Mesendoderm (in vitro differentiated cells): ENCODE measurements at regions not wholly inside any gene's neighbourhood (a gene's known extent, or its start where the extent isn't known, plus 50 kb on each side); places are given as distances from the start of the nearest gene placed in this dataset.

Source experiments
- DNase-seq: peaks from one replicate; pipeline ENCODE4 v3.0.0; 2013
- H2AK5ac ChIP-seq: 2 replicates; pipeline ENCODE4 v1.6.1; 2013; ENCODE audit warnings: low read length, inconsistent platforms
- H2BK120ac ChIP-seq: 2 replicates; pipeline ENCODE4 v1.6.1; 2013; ENCODE audit warnings: low read depth, mild to moderate bottlenecking, low read length, moderate library complexity, mixed read lengths
- H2BK15ac ChIP-seq: replicated peaks from 2 replicates; pipeline ENCODE4 v1.6.1; 2013; ENCODE audit warnings: low read depth, mild to moderate bottlenecking, moderate library complexity
- H2BK5ac ChIP-seq: 2 replicates; pipeline ENCODE4 v1.6.1; 2013; ENCODE audit warnings: low read length, inconsistent platforms
- H3K18ac ChIP-seq: 2 replicates; pipeline ENCODE4 v1.6.1; 2013; ENCODE audit warnings: mild to moderate bottlenecking, low read length, mixed read lengths
- H3K23ac ChIP-seq: one replicate; pipeline ENCODE4 v1.6.1; 2013; ENCODE audit warnings: low read length
- H3K27ac ChIP-seq: 2 replicates; pipeline ENCODE4 v1.5.1; 2013; ENCODE audit warnings: low read depth, mild to moderate bottlenecking, inconsistent platforms, low read length, moderate library complexity
- H3K27me3 ChIP-seq: 2 replicates; pipeline ENCODE4 v1.6.1; 2013; ENCODE audit warnings: low read length, control low read depth, mild to moderate bottlenecking, inconsistent platforms; ENCODE audit not compliant: insufficient read depth, poor library complexity
- H3K36me3 ChIP-seq: 2 replicates; pipeline ENCODE4 v1.6.1; 2013; ENCODE audit warnings: low read length, inconsistent platforms; ENCODE audit not compliant: control insufficient read depth, insufficient read depth
- H3K4ac ChIP-seq: one replicate; pipeline ENCODE4 v1.6.1; 2013; ENCODE audit warnings: low read depth, mild to moderate bottlenecking, low read length, moderate library complexity
- H3K4me1 ChIP-seq: 2 replicates; pipeline ENCODE4 v1.6.1; 2013; ENCODE audit warnings: low read depth, low read length, inconsistent platforms; ENCODE audit not compliant: control insufficient read depth
- H3K4me2 ChIP-seq: 2 replicates; pipeline ENCODE4 v1.6.1; 2013; ENCODE audit warnings: low read length
- H3K4me3 ChIP-seq: 2 replicates; pipeline ENCODE4 v1.5.1; 2013; ENCODE audit warnings: mild to moderate bottlenecking, low read length
- H3K56ac ChIP-seq: one replicate; pipeline ENCODE4 v1.6.1; 2013; ENCODE audit warnings: low read length
- H3K79me1 ChIP-seq: 2 replicates; pipeline ENCODE4 v1.6.1; 2013; ENCODE audit warnings: low read length, inconsistent platforms
- H3K79me2 ChIP-seq: 2 replicates; pipeline ENCODE4 v1.6.1; 2013; ENCODE audit warnings: mild to moderate bottlenecking, low read length; ENCODE audit not compliant: control insufficient read depth, insufficient read depth
- H3K9ac ChIP-seq: 2 replicates; pipeline ENCODE4 v1.6.1; 2013; ENCODE audit warnings: low read length, inconsistent platforms
- H4K5ac ChIP-seq: one replicate; pipeline ENCODE4 v1.6.1; 2013; ENCODE audit warnings: low read length
- H4K8ac ChIP-seq: one replicate; pipeline ENCODE4 v1.6.1; 2013; ENCODE audit warnings: low read depth, mild to moderate bottlenecking, control low read depth, low read length, moderate library complexity
- WGBS: extraction: QIAGEN DNeasy Blood & Tissue Kit; methylation state at CpG from one replicate; pipeline ENCODE4 v1.1.7; 2013; ENCODE audit warnings: low lambda C conversion rate, missing lambda C conversion rate; ENCODE audit not compliant: insufficient coverage; ENCODE audit errors: extremely low coverage; 5-methylcytosine and 5-hydroxymethylcytosine counted together

DNA sequence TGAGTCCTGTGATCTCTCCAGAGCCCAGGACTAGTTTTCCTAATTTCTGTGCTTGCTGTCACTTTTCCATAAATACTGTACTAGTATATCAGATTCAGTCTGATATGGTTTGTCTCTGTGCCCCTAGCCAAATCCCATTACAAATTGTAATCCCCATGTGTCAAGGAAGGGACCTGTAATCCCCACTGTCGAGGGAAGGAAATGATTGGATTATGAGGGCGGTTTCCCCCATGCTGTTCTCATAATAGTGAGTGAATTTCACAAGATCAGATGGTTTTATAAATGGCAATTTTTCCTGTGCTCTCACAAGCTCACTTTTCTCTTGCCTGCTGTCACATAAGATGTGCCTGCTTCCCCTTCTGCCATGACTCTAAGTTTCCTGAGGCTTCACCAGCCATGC lies 54.8 kb upstream of the IFRD1 start:
- Histone ChIP-seq H3K23ac (no peak overlapping the region), H3K36me3 (no peaks in the 10 kb centered on the region), H3K27me3 (no peaks in the 10 kb centered on the region), H3K4me2 (no peak overlapping the region), H3K79me1 (no peaks in the 10 kb centered on the region), H3K4me1 (peaks cover 6% of the 10 kb centered on the region), H3K18ac (no peak overlapping the region), H4K5ac (no peak overlapping the region), H3K9ac (no peak overlapping the region), H3K4me3 (no peak overlapping the region), H2BK5ac (no peak overlapping the region), H3K79me2 (no peaks in the 10 kb centered on the region), H3K56ac (no peak overlapping the region), H2AK5ac (peak overlapping the region; percentile 24), H3K27ac (no peak overlapping the region), H3K4ac (no peak overlapping the region), H4K8ac (no peak overlapping the region), H2BK120ac (no peak overlapping the region), H2BK15ac (no peak overlapping the region)
- peak; percentile 42 for DNase-seq
- no CpG with 5 or more reads among the region's 2 CpGs for WGBS

DNA sequence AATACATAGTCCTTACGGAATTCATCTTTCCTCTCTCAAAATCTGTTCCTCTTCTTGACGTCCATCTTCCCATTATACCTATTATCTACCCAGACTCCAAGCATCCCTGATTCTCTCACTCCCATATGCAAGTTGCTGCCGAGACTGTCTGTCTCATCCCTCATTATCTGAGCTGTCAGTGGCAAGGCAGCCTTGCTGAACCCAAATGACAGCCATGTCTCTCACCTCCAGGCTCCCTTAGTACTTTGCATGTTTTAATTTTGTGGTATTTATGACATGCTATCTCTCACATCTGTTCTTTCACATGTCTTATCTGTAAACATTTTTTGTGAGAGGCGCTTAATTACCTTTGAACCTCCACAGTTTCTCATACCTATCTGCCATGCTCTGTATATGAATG lies 54.4 kb upstream of the IFRD1 start:
- no peak overlapping the region for H2BK120ac ChIP-seq
- no peak overlapping the region for H2BK5ac ChIP-seq
- WGBS = no CpG with 5 or more reads among the region's 4 CpGs
- peaks cover 6% of the 10 kb centered on the region for H3K4me1 ChIP-seq
- H3K4me3 ChIP-seq = no peak overlapping the region
- DNase-seq = peak; percentile 71
- H3K36me3 ChIP-seq = no peaks in the 10 kb centered on the region
- H3K23ac ChIP-seq = no peak overlapping the region
- H4K5ac ChIP-seq = no peak overlapping the region
- no peak overlapping the region for H3K4ac ChIP-seq
- H2BK15ac ChIP-seq = no peak overlapping the region
- no peaks in the 10 kb centered on the region for H3K79me2 ChIP-seq
- H3K27ac ChIP-seq = no peak overlapping the region
- H3K79me1 ChIP-seq = no peaks in the 10 kb centered on the region
- no peak overlapping the region for H4K8ac ChIP-seq
- no peak overlapping the region for H3K4me2 ChIP-seq
- H3K9ac ChIP-seq = no peak overlapping the region
- no peak overlapping the region for H3K56ac ChIP-seq
- H2AK5ac ChIP-seq = no peak overlapping the region
- no peak overlapping the region for H3K18ac ChIP-seq
- H3K27me3 ChIP-seq = no peaks in the 10 kb centered on the region

DNA sequence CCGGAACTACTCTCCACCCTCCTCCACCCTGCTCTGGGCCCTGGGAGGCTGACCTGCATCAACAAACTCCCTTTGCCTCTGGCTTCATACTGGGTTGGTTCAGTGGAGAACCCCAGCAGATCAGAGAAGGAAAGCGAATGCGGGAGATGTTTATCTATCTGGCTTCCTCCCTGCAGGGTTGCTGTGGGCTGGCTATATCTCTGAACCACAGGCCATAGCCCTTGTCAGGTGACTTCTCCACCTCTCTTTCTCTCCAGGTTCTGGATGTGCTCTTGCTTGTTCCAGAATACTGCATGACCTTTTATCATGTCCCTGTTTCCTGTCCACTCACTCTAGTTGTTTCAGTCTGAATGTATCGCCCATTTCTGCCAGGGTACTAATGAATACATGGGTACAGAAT lies 51.7 kb upstream of the IFRD1 start:
- Histone ChIP-seq H3K36me3 (no peaks in the 10 kb centered on the region), H2AK5ac (peak overlapping the region; percentile 41), H2BK15ac (no peak overlapping the region), H3K56ac (peak overlapping the region; percentile 46), H3K4me1 (peaks cover 6% of the 10 kb centered on the region), H3K27ac (no peak overlapping the region), H3K4ac (no peak overlapping the region), H3K27me3 (no peaks in the 10 kb centered on the region), H3K4me3 (no peak overlapping the region), H4K8ac (no peak overlapping the region), H3K4me2 (no peak overlapping the region), H3K18ac (no peak overlapping the region), H3K79me2 (no peaks in the 10 kb centered on the region), H2BK5ac (peak overlapping the region; percentile 43), H3K79me1 (no peaks in the 10 kb centered on the region), H3K23ac (no peak overlapping the region), H4K5ac (no peak overlapping the region), H3K9ac (no peak overlapping the region), H2BK120ac (peak overlapping the region; percentile 8)
- peak; percentile 74 for DNase-seq
- WGBS = no CpG with 5 or more reads among the region's 4 CpGs

DNA sequence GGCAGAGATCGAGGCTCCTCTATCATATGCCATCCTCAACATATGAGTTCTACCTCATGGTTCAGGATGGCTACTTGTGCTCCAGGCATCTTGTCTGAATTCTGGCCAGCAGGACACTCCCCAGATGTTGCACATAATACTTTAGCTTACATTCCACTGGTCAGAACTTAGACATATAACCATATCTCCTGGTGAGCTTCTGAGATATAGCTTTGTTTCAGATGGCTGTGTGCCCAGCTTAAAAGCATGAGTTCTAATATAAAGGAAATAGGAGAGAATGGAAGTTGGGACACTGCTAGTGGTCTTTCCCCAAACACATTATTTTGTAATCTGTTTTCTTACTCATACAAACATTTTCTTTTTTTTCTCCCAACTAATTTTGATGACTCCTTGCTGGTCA lies 50.8 kb upstream of the IFRD1 start:
- H3K79me2 ChIP-seq = no peaks in the 10 kb centered on the region
- no peak overlapping the region for H3K23ac ChIP-seq
- no peak overlapping the region for H4K5ac ChIP-seq
- no peak overlapping the region for H2BK5ac ChIP-seq
- H3K36me3 ChIP-seq = no peaks in the 10 kb centered on the region
- H3K79me1 ChIP-seq = no peaks in the 10 kb centered on the region
- no peak overlapping the region for H3K56ac ChIP-seq
- no peak overlapping the region for H3K27ac ChIP-seq
- no peaks in the 10 kb centered on the region for H3K27me3 ChIP-seq
- H3K4me3 ChIP-seq = no peak overlapping the region
- H2BK120ac ChIP-seq = no peak overlapping the region
- no peak overlapping the region for H2AK5ac ChIP-seq
- no peak overlapping the region for H2BK15ac ChIP-seq
- H3K18ac ChIP-seq = no peak overlapping the region
- DNase-seq = no peak
- H3K9ac ChIP-seq = no peak overlapping the region
- no peak overlapping the region for H4K8ac ChIP-seq
- peaks cover 6% of the 10 kb centered on the region for H3K4me1 ChIP-seq
- no peak overlapping the region for H3K4me2 ChIP-seq
- no CpG with 5 or more reads among the region's 1 CpG for WGBS
- no peak overlapping the region for H3K4ac ChIP-seq

DNA sequence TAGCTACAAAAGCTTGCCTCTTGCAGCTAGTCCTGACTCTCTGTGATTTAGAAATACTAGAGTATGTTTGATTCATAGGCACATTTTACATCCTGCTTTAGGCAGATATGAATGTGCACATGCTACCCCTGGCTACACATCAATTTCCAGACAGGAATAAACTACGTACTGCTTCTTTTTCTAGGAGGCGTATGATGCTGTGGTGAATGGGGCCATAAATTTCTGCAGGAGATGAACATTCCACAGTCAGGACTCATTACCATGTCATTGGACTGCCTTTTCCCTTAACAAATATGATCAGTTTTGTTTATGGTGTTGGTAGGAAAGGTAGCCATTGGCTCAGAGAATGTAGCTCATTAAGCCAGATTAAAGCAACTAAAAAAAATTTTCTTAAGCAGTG lies 50.1 kb upstream of the IFRD1 start:
- Histone ChIP-seq H3K23ac (no peak overlapping the region), H3K36me3 (no peaks in the 10 kb centered on the region), H3K4ac (no peak overlapping the region), H2BK15ac (no peak overlapping the region), H3K27me3 (no peaks in the 10 kb centered on the region), H3K27ac (no peak overlapping the region), H4K5ac (no peak overlapping the region), H3K56ac (peak overlapping the region; percentile 6), H3K79me1 (no peaks in the 10 kb centered on the region), H2BK5ac (no peak overlapping the region), H3K9ac (no peak overlapping the region), H4K8ac (no peak overlapping the region), H3K4me2 (no peak overlapping the region), H2BK120ac (no peak overlapping the region), H3K18ac (no peak overlapping the region), H3K79me2 (no peaks in the 10 kb centered on the region), H2AK5ac (peak overlapping the region; percentile 13), H3K4me1 (peaks cover 6% of the 10 kb centered on the region), H3K4me3 (no peak overlapping the region)
- no peak for DNase-seq
- WGBS = no CpG with 5 or more reads among the region's 2 CpGs
